ENCODE measurements at regions not wholly inside any gene's neighbourhood (a gene's known extent, or its start where the extent isn't known, plus 50 kb on each side); places are given as distances from the start of the nearest gene placed in this dataset.

DNA sequence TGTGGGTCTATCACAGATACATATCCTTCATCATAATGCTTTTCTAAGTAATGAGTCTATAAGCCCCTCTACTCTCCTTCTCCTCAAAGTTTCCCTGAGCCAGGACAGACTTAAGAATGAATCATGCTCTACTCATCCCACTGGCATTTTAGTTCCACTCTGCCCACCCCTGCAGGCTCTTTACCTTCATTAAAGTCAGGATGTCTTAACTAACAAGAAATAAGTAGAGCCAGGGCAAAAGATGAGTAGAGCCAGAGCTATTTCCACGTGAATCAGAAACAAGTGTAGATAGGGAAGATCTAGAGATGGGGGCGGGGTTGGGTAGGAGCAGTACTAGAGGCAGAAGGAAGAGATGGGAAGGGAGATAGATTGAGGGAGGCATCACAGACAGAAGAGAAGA, 790.5 kb downstream of the RNF144A start:
- CTCF ChIA-PET: no interaction called here
- Histone ChIP-seq H3K4me3 (ENCODE audit: low read depth, low read length) (no peak overlapping the region), H3K27ac (ENCODE audit: extremely low read depth, low read depth, low read length) (no peak overlapping the region), H3K4me1 (ENCODE audit: control insufficient read depth, insufficient read depth, low read length) (no peaks in the 10 kb centered on the region), H3K9me3 (ENCODE audit: control insufficient read depth, insufficient read depth, low read depth, low read length) (no peaks in the 10 kb centered on the region), H3K36me3 (ENCODE audit: control insufficient read depth in 2 of 2, insufficient read depth in 1 of 2, low read length in 2 of 2) (no peaks in the 10 kb centered on the region)
- POLR2A ChIA-PET: no interaction called here
- TF ChIP-seq, protein P1, sequence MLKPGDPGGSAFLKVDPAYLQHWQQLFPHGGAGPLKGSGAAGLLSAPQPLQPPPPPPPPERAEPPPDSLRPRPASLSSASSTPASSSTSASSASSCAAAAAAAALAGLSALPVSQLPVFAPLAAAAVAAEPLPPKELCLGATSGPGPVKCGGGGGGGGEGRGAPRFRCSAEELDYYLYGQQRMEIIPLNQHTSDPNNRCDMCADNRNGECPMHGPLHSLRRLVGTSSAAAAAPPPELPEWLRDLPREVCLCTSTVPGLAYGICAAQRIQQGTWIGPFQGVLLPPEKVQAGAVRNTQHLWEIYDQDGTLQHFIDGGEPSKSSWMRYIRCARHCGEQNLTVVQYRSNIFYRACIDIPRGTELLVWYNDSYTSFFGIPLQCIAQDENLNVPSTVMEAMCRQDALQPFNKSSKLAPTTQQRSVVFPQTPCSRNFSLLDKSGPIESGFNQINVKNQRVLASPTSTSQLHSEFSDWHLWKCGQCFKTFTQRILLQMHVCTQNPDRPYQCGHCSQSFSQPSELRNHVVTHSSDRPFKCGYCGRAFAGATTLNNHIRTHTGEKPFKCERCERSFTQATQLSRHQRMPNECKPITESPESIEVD (tag by site-specific recombination; IDR thresholded peaks at IDR 0.05): no peak
- no peak for TF ChIP-seq ZNF112 (tag by site-specific recombination; IDR thresholded peaks at IDR 0.05)

GRCh38 chr2:7709907-7710306, 792.7 kb downstream of the RNF144A start:
- Histone ChIP-seq H3K4me1 (ENCODE audit: control insufficient read depth, insufficient read depth, low read length) (no peaks in the 10 kb centered on the region), H3K36me3 (ENCODE audit: control insufficient read depth in 2 of 2, insufficient read depth in 1 of 2, low read length in 2 of 2) (no peaks in the 10 kb centered on the region), H3K4me3 (ENCODE audit: low read depth, low read length) (no peak overlapping the region), H3K27ac (ENCODE audit: extremely low read depth, low read depth, low read length) (no peak overlapping the region), H3K9me3 (ENCODE audit: control insufficient read depth, insufficient read depth, low read depth, low read length) (no peaks in the 10 kb centered on the region)
- ChIA-PET CTCF (no interaction called here), POLR2A (no interaction called here)
- no peak for TF ChIP-seq OVOL3 (tag by site-specific recombination; IDR thresholded peaks at IDR 0.05)
- TF ChIP-seq ZNF544 (tag by site-specific recombination; IDR thresholded peaks at IDR 0.05): no peak
- TF ChIP-seq, protein P2, sequence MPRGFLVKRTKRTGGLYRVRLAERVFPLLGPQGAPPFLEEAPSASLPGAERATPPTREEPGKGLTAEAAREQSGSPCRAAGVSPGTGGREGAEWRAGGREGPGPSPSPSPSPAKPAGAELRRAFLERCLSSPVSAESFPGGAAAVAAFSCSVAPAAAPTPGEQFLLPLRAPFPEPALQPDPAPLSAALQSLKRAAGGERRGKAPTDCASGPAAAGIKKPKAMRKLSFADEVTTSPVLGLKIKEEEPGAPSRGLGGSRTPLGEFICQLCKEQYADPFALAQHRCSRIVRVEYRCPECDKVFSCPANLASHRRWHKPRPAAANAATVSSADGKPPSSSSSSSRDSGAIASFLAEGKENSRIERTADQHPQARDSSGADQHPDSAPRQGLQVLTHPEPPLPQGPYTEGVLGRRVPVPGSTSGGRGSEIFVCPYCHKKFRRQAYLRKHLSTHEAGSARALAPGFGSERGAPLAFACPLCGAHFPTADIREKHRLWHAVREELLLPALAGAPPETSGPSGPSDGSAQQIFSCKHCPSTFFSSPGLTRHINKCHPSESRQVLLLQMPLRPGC (tag by site-specific recombination; IDR thresholded peaks at IDR 0.05): no peak
- TF ChIP-seq ZNF704 (tag by site-specific recombination; IDR thresholded peaks at IDR 0.05): no peak
- no peak for TF ChIP-seq ZNF121 (tag by site-specific recombination; IDR thresholded peaks at IDR 0.05)
- no peak for TF ChIP-seq WT1 (tag by site-specific recombination; IDR thresholded peaks at IDR 0.05)

- H3K4me1 ChIP-seq (ENCODE audit: control insufficient read depth, insufficient read depth, low read length): no peaks in the 10 kb centered on the region
- H3K36me3 ChIP-seq (ENCODE audit: control insufficient read depth in 2 of 2, insufficient read depth in 1 of 2, low read length in 2 of 2): no peaks in the 10 kb centered on the region
- H3K4me3 ChIP-seq (ENCODE audit: low read depth, low read length): no peak overlapping the region
- ChIA-PET POLR2A (no interaction called here), CTCF (interaction anchor here (0.8 kb wide), 1 partner anchor 25 kb away, joined by 3 read pairs; no protein-coding TSS in a partner anchor)
- no peak overlapping the region for H3K27ac ChIP-seq (ENCODE audit: extremely low read depth, low read depth, low read length)
- no peaks in the 10 kb centered on the region for H3K9me3 ChIP-seq (ENCODE audit: control insufficient read depth, insufficient read depth, low read depth, low read length)
- TF ChIP-seq, protein P2 (tag by site-specific recombination; IDR thresholded peaks at IDR 0.05): no peak
- TF ChIP-seq ZNF830 (tag by site-specific recombination; IDR thresholded peaks at IDR 0.05; ENCODE audit: low read depth) (no peak), OSR2 (tag by site-specific recombination; IDR thresholded peaks at IDR 0.05) (no peak)
Measured at GRCh38 chr2:7711167-7711566, 794.0 kb downstream of the RNF144A start.

- CTCF ChIA-PET: no interaction called here
- H3K9me3 ChIP-seq (ENCODE audit: control insufficient read depth, insufficient read depth, low read depth, low read length): no peaks in the 10 kb centered on the region
- H3K4me3 ChIP-seq (ENCODE audit: low read depth, low read length): no peak overlapping the region
- no peaks in the 10 kb centered on the region for H3K4me1 ChIP-seq (ENCODE audit: control insufficient read depth, insufficient read depth, low read length)
- POLR2A ChIA-PET: no interaction called here
- no peaks in the 10 kb centered on the region for H3K36me3 ChIP-seq (ENCODE audit: control insufficient read depth in 2 of 2, insufficient read depth in 1 of 2, low read length in 2 of 2)
- no peak overlapping the region for H3K27ac ChIP-seq (ENCODE audit: extremely low read depth, low read depth, low read length)
- TF ChIP-seq ZNF184 (tag by site-specific recombination; IDR thresholded peaks at IDR 0.05) (no peak), KLF17 (tag by site-specific recombination; IDR thresholded peaks at IDR 0.05) (no peak), ZSCAN23 (tag by site-specific recombination; IDR thresholded peaks at IDR 0.05) (no peak), ZNF785 (tag by site-specific recombination; IDR thresholded peaks at IDR 0.05) (no peak), ZNF548 (tag by site-specific recombination; IDR thresholded peaks at IDR 0.05) (no peak), ZNF155 (tag by site-specific recombination; IDR thresholded peaks at IDR 0.05) (no peak)
- TF ChIP-seq, protein P3, sequence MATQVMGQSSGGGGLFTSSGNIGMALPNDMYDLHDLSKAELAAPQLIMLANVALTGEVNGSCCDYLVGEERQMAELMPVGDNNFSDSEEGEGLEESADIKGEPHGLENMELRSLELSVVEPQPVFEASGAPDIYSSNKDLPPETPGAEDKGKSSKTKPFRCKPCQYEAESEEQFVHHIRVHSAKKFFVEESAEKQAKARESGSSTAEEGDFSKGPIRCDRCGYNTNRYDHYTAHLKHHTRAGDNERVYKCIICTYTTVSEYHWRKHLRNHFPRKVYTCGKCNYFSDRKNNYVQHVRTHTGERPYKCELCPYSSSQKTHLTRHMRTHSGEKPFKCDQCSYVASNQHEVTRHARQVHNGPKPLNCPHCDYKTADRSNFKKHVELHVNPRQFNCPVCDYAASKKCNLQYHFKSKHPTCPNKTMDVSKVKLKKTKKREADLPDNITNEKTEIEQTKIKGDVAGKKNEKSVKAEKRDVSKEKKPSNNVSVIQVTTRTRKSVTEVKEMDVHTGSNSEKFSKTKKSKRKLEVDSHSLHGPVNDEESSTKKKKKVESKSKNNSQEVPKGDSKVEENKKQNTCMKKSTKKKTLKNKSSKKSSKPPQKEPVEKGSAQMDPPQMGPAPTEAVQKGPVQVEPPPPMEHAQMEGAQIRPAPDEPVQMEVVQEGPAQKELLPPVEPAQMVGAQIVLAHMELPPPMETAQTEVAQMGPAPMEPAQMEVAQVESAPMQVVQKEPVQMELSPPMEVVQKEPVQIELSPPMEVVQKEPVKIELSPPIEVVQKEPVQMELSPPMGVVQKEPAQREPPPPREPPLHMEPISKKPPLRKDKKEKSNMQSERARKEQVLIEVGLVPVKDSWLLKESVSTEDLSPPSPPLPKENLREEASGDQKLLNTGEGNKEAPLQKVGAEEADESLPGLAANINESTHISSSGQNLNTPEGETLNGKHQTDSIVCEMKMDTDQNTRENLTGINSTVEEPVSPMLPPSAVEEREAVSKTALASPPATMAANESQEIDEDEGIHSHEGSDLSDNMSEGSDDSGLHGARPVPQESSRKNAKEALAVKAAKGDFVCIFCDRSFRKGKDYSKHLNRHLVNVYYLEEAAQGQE (tag by site-specific recombination; IDR thresholded peaks at IDR 0.05): no peak
Measured at GRCh38 chr2:7719876-7720275, 802.7 kb downstream of the RNF144A start.
